ENCODE measurements at regions not wholly inside any gene's neighbourhood (a gene's known extent, or its start where the extent isn't known, plus 50 kb on each side); places are given as distances from the start of the nearest gene placed in this dataset.

DNA sequence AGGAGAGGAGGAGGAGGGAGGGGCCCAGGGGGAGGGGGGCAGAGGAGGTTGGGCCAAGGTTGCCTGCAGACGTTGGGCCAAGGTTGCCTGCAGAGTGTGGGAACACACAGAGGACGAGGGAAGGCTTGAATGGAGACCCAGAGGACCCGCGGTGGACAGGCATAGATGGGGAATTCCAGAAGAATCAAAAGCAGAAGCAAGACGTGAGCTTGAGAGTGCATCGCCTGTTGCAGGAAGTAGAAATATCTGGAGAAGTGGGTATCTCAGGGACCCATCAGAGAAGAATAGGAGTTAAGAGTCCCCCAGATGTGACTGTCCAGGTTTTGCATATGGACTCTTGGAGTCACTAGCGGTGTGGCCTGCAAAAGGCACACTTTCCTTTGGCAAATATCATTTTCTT lies 670.2 kb downstream of the TBC1D22A start:
- Histone ChIP-seq H3K79me2 (ENCODE audit: control insufficient read depth, insufficient read depth, low read length) (no peaks in the 10 kb centered on the region), H2AFZ (ENCODE audit: insufficient read depth, low read depth, low read length, poor library complexity, severe bottlenecking) (no peak overlapping the region), H3K4me3 (ENCODE audit: control extremely low read depth in 1 of 5, extremely low read depth in 1 of 5, insufficient read depth in 1 of 5, low read depth in 2 of 5, low read length in 4 of 5) (no peak overlapping the region), H3K4me1 (ENCODE audit: control insufficient read depth in 2 of 2, insufficient read depth in 2 of 2, low read length in 2 of 2) (no peaks in the 10 kb centered on the region), H3K27ac (ENCODE audit: low read length in 2 of 2) (no peak overlapping the region), H4K20me1 (ENCODE audit: control insufficient read depth, insufficient read depth, low read length, poor library complexity, severe bottlenecking) (no peaks in the 10 kb centered on the region), H3K36me3 (replicated peaks in 1 of 2; ENCODE audit: control extremely low read depth in 1 of 2, control insufficient read depth in 1 of 2, extremely low read depth in 1 of 2, insufficient read depth in 2 of 2, low read length in 1 of 2) (no peaks in the 10 kb centered on the region), H3K27me3 (replicated peaks in 1 of 4; ENCODE audit: control extremely low read depth in 1 of 4, control insufficient read depth in 3 of 4, insufficient read depth in 4 of 4, low read length in 3 of 4) (peaks cover 0 to 3% (median 0%) of the 10 kb centered on the region in 4 experiments), H3K4me2 (replicated peaks; ENCODE audit: low read depth, low read length, poor library complexity, severe bottlenecking) (no peak overlapping the region), H3K9me3 (ENCODE audit: control extremely low read depth in 1 of 3, control insufficient read depth in 2 of 3, insufficient read depth in 1 of 3, low read length in 2 of 3) (peaks cover 0 to 20% (median 0%) of the 10 kb centered on the region in 3 donors), H3K9ac (ENCODE audit: low read length) (no peak overlapping the region)
- DNase-seq (no peak), ATAC-seq (ENCODE audit: low read depth) (no peak)
- CTCF ChIA-PET = no interaction called here
- Mint-ChIP-seq H3K4me3 (no peak overlapping the region), H3K27me3 (no peaks in the 10 kb centered on the region), H3K9me3 (ENCODE audit: insufficient read depth) (peaks cover 5% of the 10 kb centered on the region), H3K4me1 (no peaks in the 10 kb centered on the region), H3K27ac (no peak overlapping the region)
- POLR2A ChIA-PET = no interaction called here
- TF ChIP-seq, protein P1, sequence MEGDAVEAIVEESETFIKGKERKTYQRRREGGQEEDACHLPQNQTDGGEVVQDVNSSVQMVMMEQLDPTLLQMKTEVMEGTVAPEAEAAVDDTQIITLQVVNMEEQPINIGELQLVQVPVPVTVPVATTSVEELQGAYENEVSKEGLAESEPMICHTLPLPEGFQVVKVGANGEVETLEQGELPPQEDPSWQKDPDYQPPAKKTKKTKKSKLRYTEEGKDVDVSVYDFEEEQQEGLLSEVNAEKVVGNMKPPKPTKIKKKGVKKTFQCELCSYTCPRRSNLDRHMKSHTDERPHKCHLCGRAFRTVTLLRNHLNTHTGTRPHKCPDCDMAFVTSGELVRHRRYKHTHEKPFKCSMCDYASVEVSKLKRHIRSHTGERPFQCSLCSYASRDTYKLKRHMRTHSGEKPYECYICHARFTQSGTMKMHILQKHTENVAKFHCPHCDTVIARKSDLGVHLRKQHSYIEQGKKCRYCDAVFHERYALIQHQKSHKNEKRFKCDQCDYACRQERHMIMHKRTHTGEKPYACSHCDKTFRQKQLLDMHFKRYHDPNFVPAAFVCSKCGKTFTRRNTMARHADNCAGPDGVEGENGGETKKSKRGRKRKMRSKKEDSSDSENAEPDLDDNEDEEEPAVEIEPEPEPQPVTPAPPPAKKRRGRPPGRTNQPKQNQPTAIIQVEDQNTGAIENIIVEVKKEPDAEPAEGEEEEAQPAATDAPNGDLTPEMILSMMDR (IDR thresholded peaks at IDR 0.05) = no peak
- TF ChIP-seq EZH2 (IDR thresholded peaks at IDR 0.05; ENCODE audit: borderline replicate concordance, insufficient read depth, low read depth, low read length, poor library complexity, severe bottlenecking) = no peak
- 65% methylated on average over 7 of the region's 7 CpGs for WGBS (ENCODE audit: insufficient coverage)
- intact Hi-C loops (cut with micrococcal nuclease) = no loop called here

DNA sequence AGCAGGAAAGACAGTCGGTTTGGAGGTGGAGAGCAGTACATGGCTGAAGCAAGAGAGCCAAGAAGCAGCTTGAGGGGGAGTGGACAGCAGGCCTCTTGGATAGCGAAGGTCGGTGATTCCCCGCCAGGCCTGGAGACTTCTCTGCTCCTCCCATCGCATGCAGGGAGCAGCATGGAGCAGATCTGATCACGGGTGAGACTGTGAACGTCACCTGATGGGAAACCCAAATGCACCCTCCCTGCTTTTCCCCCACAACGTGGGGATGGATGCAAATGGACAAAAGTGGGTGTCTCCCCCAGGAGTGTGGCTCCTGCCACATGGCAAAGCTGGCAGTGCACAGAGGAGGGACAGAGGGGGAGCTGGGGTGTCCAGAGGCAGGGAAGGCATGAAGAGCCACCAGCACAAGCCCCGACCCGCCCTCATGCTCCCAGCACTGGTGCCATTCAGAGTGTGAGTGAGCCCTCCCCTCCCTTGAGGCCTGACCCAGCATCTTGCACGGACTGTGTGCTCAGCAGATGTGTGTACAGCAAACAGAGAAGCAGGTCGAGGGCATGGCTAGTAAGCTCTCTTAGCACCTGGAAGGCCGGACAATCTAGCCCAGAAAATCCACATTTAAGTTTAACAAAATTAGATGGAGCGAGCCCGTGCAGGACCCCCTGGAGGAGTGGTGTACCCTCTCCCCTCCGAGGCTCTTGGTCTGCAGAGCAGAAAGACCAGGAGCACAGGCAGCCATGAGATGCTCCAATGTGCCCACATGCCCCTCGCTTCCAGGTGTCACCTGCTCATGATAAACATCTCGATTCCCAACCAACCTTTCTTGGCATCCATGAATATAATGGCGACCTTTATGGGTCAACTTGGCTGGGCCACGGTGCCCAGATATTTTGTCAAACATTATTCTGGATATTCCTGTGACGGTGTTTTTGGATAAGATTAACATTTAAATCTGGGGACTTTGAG lies 661.7 kb downstream of the TBC1D22A start:
- Histone ChIP-seq H2AFZ (ENCODE audit: insufficient read depth, low read depth, low read length, poor library complexity, severe bottlenecking) (no peak overlapping the region), H3K4me1 (ENCODE audit: control insufficient read depth in 2 of 2, insufficient read depth in 2 of 2, low read length in 2 of 2) (no peaks in the 10 kb centered on the region), H3K4me3 (ENCODE audit: control extremely low read depth in 1 of 5, extremely low read depth in 1 of 5, insufficient read depth in 1 of 5, low read depth in 2 of 5, low read length in 4 of 5) (no peak overlapping the region), H4K20me1 (ENCODE audit: control insufficient read depth, insufficient read depth, low read length, poor library complexity, severe bottlenecking) (no peaks in the 10 kb centered on the region), H3K27ac (ENCODE audit: low read length in 2 of 2) (no peak overlapping the region), H3K79me2 (ENCODE audit: control insufficient read depth, insufficient read depth, low read length) (no peaks in the 10 kb centered on the region), H3K36me3 (replicated peaks in 1 of 2; ENCODE audit: control extremely low read depth in 1 of 2, control insufficient read depth in 1 of 2, extremely low read depth in 1 of 2, insufficient read depth in 2 of 2, low read length in 1 of 2) (no peaks in the 10 kb centered on the region), H3K27me3 (replicated peaks in 1 of 4; ENCODE audit: control extremely low read depth in 1 of 4, control insufficient read depth in 3 of 4, insufficient read depth in 4 of 4, low read length in 3 of 4) (no peaks in the 10 kb centered on the region), H3K9me3 (ENCODE audit: control extremely low read depth in 1 of 3, control insufficient read depth in 2 of 3, insufficient read depth in 1 of 3, low read length in 2 of 3) (peaks cover 0 to 6% (median 0%) of the 10 kb centered on the region in 3 donors), H3K4me2 (replicated peaks; ENCODE audit: low read depth, low read length, poor library complexity, severe bottlenecking) (no peak overlapping the region), H3K9ac (ENCODE audit: low read length) (no peak overlapping the region)
- DNase-seq (no peak), ATAC-seq (ENCODE audit: low read depth) (no peak)
- Mint-ChIP-seq H3K4me1 (no peaks in the 10 kb centered on the region), H3K4me3 (no peak overlapping the region), H3K27ac (no peak overlapping the region), H3K9me3 (ENCODE audit: insufficient read depth) (no peaks in the 10 kb centered on the region), H3K27me3 (peaks cover 15% of the 10 kb centered on the region)
- ChIA-PET POLR2A (no interaction called here), CTCF (no interaction called here)
- intact Hi-C loops (cut with micrococcal nuclease) = no loop called here
- WGBS (ENCODE audit: insufficient coverage) = 86% methylated on average over 16 of the region's 21 CpGs
- no peak for TF ChIP-seq EZH2 (IDR thresholded peaks at IDR 0.05; ENCODE audit: borderline replicate concordance, insufficient read depth, low read depth, low read length, poor library complexity, severe bottlenecking)
- TF ChIP-seq, protein P1 (IDR thresholded peaks at IDR 0.05) = no peak
